A549 (cell line): ENCODE measurements at regions not wholly inside any gene's neighbourhood (a gene's known extent, or its start where the extent isn't known, plus 50 kb on each side); places are given as distances from the start of the nearest gene placed in this dataset.
"Not testable (repeated sequence)": the region's sequence is repeated elsewhere in the genome, so short reads cannot be mapped to it uniquely, and the experiment has no call there.

Experiments
- ATAC-seq, 2 experiments: fragments of 200-7000 bp in 1 of 2; fragments of >200 bp in 1 of 2; cut with Nextera tagmentation in 1 of 2; cut with Tn5 transposase in 1 of 2; 3 replicates each; pipeline versions ENCODE4 v1.8.0 to v1.9.1; 2018 to 2020; ENCODE audit warnings: mild to moderate bottlenecking in 1 of 2, moderate library complexity in 1 of 2
- CTCF ChIA-PET: fragments of 300-600 bp; sonication (Branson Sonifier 250); formaldehyde crosslinking; extraction: SDS; loops from one replicate; lab custom pipeline; 2021; ENCODE audit warnings: antibody characterized with exemption, inconsistent platforms; lab: Yijun Ruan, JAX
- POLR2A ChIA-PET: fragments of 350-600 bp; formaldehyde crosslinking; extraction: SDS; loops from one replicate; lab custom pipeline; 2021; ENCODE audit warnings: antibody characterized with exemption, inconsistent platforms; lab: Yijun Ruan, JAX
- DNase-seq, 2 experiments: peaks; one replicate each; pipeline versions ENCODE4 v3.0.0 to v3.0.0-alpha.2; 2011 to 2016; ENCODE audit warnings: low read depth in 1 of 2, low spot score in 1 of 2
- FAIRE-seq: peaks from 2 replicates; lab custom pipeline; 2011; peaks lifted over from hg19 to GRCh38; lab: Jason Lieb, UNC
- H3K27ac ChIP-seq, 2 experiments: fragments of >200 bp; sonication (Bioruptor Twin); formaldehyde crosslinking; 3 replicates each; pipeline ENCODE4 v1.5.1; 2016 to 2017
- H3K4me1 ChIP-seq: fragments of >200 bp; sonication (Bioruptor Twin); formaldehyde crosslinking; 3 replicates; pipeline ENCODE4 v1.6.1; 2016
- H3K4me2 ChIP-seq: fragments of >200 bp; sonication (Bioruptor Twin); formaldehyde crosslinking; 3 replicates; pipeline ENCODE4 v1.6.1; 2016
- H3K4me3 ChIP-seq: fragments of >200 bp; sonication (Bioruptor Twin); formaldehyde crosslinking; 3 replicates; pipeline ENCODE4 v1.5.1; 2016
- H3K9me3 ChIP-seq: fragments of >200 bp; sonication (Bioruptor Twin); formaldehyde crosslinking; 3 replicates; pipeline ENCODE4 v1.6.1; 2016
- ATOH8 ChIP-seq: fragments of 250-450 bp; sonication (Bioruptor Pico); IDR thresholded peaks from 2 replicates; pipeline ENCODE4 v1.5.0; 2020; ENCODE audit warnings: low read depth, mild to moderate bottlenecking, moderate library complexity
- BHLHE40 ChIP-seq: IDR thresholded peaks from 2 replicates; pipeline ENCODE4 v1.6.1; 2012; ENCODE audit warnings: low read depth, low read length, inconsistent platforms
- CBX2 ChIP-seq: fragments of 200-600 bp; sonication (generic); IDR thresholded peaks from 2 replicates; pipeline ENCODE4 v1.6.1; 2016; ENCODE audit warnings: low read depth, mild to moderate bottlenecking, borderline replicate concordance
- CBX8 ChIP-seq: fragments of 200-600 bp; sonication (generic); IDR thresholded peaks from 2 replicates; pipeline ENCODE4 v1.6.1; 2016
- EP300 ChIP-seq, 2 experiments: fragments of >200 bp; sonication (Bioruptor Twin); formaldehyde crosslinking; IDR thresholded peaks; 2 replicates in 1 of 2; 3 replicates in 1 of 2; pipeline ENCODE4 v1.6.1; 2016 to 2017
- FOXS1 ChIP-seq: fragments of 250-450 bp; sonication (Bioruptor Pico); IDR thresholded peaks from 2 replicates; pipeline ENCODE4 v1.5.0; 2020; ENCODE audit warnings: mild to moderate bottlenecking, moderate library complexity
- GATA3 ChIP-seq: IDR thresholded peaks from 2 replicates; pipeline ENCODE4 v1.6.1; 2012; ENCODE audit warnings: borderline replicate concordance
- HEYL ChIP-seq: fragments of 250-450 bp; sonication (Bioruptor Pico); IDR thresholded peaks from 2 replicates; pipeline ENCODE4 v1.8.0; 2021; ENCODE audit warnings: mild to moderate bottlenecking, moderate library complexity
- HOXB5 ChIP-seq: fragments of 250-450 bp; sonication (Bioruptor Pico); IDR thresholded peaks from 2 replicates; pipeline ENCODE4 v1.5.0; 2020; ENCODE audit warnings: mild to moderate bottlenecking, moderate library complexity
- KDM5A ChIP-seq: fragments of 200-600 bp; sonication (generic); IDR thresholded peaks from 2 replicates; pipeline ENCODE4 v1.6.1; 2016; ENCODE audit warnings: antibody characterized with exemption, mild to moderate bottlenecking
- MAFK ChIP-seq: fragments of 450-650 bp; IDR thresholded peaks from 2 replicates; pipeline ENCODE4 v1.6.1; 2014; ENCODE audit not compliant: partially characterized antibody
- MYC ChIP-seq: IDR thresholded peaks from 2 replicates; pipeline ENCODE4 v1.6.1; 2012; ENCODE audit warnings: mild to moderate bottlenecking, inconsistent platforms, low read length, improper control_type of control experiment, borderline replicate concordance
- NFE2L2 ChIP-seq: fragments of 150-350 bp; conservative IDR thresholded peaks from 2 replicates; pipeline ENCODE4 v1.6.1; 2014; ENCODE audit warnings: low read length
- NPAS2 ChIP-seq: fragments of 250-450 bp; sonication (Bioruptor Pico); IDR thresholded peaks from 2 replicates; pipeline ENCODE4 v1.8.0; 2022; ENCODE audit warnings: mild to moderate bottlenecking, moderate library complexity, borderline replicate concordance
- NR3C1 ChIP-seq: fragments of >200 bp; sonication (Bioruptor Twin); formaldehyde crosslinking; IDR thresholded peaks from 3 replicates; pipeline ENCODE4 v1.6.1; 2017
- PHF8 ChIP-seq: fragments of 200-600 bp; sonication (generic); IDR thresholded peaks from 2 replicates; pipeline ENCODE4 v1.6.1; 2016; ENCODE audit warnings: low read depth, mild to moderate bottlenecking, antibody characterized with exemption, moderate library complexity, borderline replicate concordance
- RARB ChIP-seq: fragments of 250-450 bp; sonication (Bioruptor Pico); IDR thresholded peaks from 2 replicates; pipeline ENCODE4 v1.8.0; 2021; ENCODE audit warnings: mild to moderate bottlenecking, moderate library complexity
- RCOR1 ChIP-seq: fragments of 150-350 bp; IDR thresholded peaks from 2 replicates; pipeline ENCODE4 v1.6.1; 2014; ENCODE audit warnings: antibody characterized with exemption, low read length, low read depth
- ZC3H11A ChIP-seq: fragments of 450-650 bp; IDR thresholded peaks from 2 replicates; pipeline ENCODE4 v1.6.1; 2014; ENCODE audit warnings: antibody characterized with exemption, mild to moderate bottlenecking
- ZFP36 ChIP-seq: fragments of 450-650 bp; IDR thresholded peaks from 2 replicates; pipeline ENCODE4 v1.6.1; 2014; ENCODE audit warnings: borderline replicate concordance; ENCODE audit not compliant: partially characterized antibody
- ZSCAN20 ChIP-seq: fragments of 250-450 bp; sonication (Bioruptor Pico); IDR thresholded peaks from 2 replicates; pipeline ENCODE4 v1.8.0; 2022; ENCODE audit warnings: mild to moderate bottlenecking, moderate library complexity
- WGBS: methylation state at CpG from one replicate; pipeline ENCODE4 v1.1.6; 2017; ENCODE audit errors: missing lambda C conversion rate; 5-methylcytosine and 5-hydroxymethylcytosine counted together
- small RNA-seq, 6 experiments: library from RNA; depleted of rRNA; stranded (forward); fragments of <200 nt; gene quantifications; one replicate each; pipeline ENCODE3, GENCODE V24; 2012
- TF ChIP-seq, protein P1 (sequence below): fragments of 250-450 bp; sonication (Bioruptor Pico); IDR thresholded peaks from 2 replicates; pipeline ENCODE4 v1.5.0; 2021; ENCODE audit warnings: mild to moderate bottlenecking, moderate library complexity, borderline replicate concordance

- CTCF ChIA-PET = no interaction called here
- no peaks in the 10 kb centered on the region for H3K9me3 ChIP-seq
- H3K27ac ChIP-seq = peak overlapping the region; percentile 37 to 76; a peak in 5 of 6 replicates
- POLR2A ChIA-PET = no interaction called here
- TF ChIP-seq, protein P1, sequence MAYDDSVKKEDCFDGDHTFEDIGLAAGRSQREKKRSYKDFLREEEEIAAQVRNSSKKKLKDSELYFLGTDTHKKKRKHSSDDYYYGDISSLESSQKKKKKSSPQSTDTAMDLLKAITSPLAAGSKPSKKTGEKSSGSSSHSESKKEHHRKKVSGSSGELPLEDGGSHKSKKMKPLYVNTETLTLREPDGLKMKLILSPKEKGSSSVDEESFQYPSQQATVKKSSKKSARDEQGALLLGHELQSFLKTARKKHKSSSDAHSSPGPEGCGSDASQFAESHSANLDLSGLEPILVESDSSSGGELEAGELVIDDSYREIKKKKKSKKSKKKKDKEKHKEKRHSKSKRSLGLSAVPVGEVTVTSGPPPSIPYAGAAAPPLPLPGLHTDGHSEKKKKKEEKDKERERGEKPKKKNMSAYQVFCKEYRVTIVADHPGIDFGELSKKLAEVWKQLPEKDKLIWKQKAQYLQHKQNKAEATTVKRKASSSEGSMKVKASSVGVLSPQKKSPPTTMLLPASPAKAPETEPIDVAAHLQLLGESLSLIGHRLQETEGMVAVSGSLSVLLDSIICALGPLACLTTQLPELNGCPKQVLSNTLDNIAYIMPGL (CRISPR knock-in tag) = no peak
- TF ChIP-seq RARB (CRISPR knock-in tag) = no peak
- no peak for TF ChIP-seq CBX8
- no peak for TF ChIP-seq NPAS2 (CRISPR knock-in tag)
- no peak for TF ChIP-seq HOXB5 (CRISPR knock-in tag)
- no peak for TF ChIP-seq NFE2L2
- no peak for TF ChIP-seq BHLHE40
- TF ChIP-seq CBX2 = no peak
- no peak for TF ChIP-seq ZSCAN20 (CRISPR knock-in tag)
- no peak for TF ChIP-seq KDM5A
- no peak for TF ChIP-seq RCOR1
- no peak for TF ChIP-seq MYC
- TF ChIP-seq PHF8 = no peak
- no peak for TF ChIP-seq FOXS1 (CRISPR knock-in tag)
- no peak for TF ChIP-seq ZFP36
- TF ChIP-seq NR3C1 = no peak
- TF ChIP-seq GATA3 = no peak
- no peak for TF ChIP-seq ATOH8 (CRISPR knock-in tag)
- H3K4me3 ChIP-seq = no peak overlapping the region
- DNase-seq (no peak), ATAC-seq (0 out of 6 replicates have a peak, but pooled peaks of 1 of the 2 experiments have one; percentile 30), FAIRE-seq (peak; percentile 59)
- peak overlapping the region; percentile 10; the same call in 2 of the 3 replicates for H3K4me2 ChIP-seq
- H3K4me1 ChIP-seq = peaks cover 13% of the 10 kb centered on the region
These were observed 56.7 kb upstream of the LPAR1 start for GRCh38 chr9:111094958-111095357.

GRCh38 chr9:111094433-111094924 is 56.2 kb upstream of the LPAR1 start:
- Histone ChIP-seq H3K9me3 (no peaks in the 10 kb centered on the region), H3K4me2 (peak overlapping the region; percentile 10; the same call in 2 of the 3 replicates), H3K4me1 (peaks cover 13% of the 10 kb centered on the region), H3K4me3 (no peak overlapping the region)
- 25% methylated on average over 2 of the region's 2 CpGs for whole genome bisulfite sequencing
- ATAC-seq (peak; percentile 68 to 84; a peak in 4 of 6 replicates), DNase-seq (peak; percentile 8 to 47)
- CTCF ChIA-PET = no interaction called here
- 0 out of 2 replicates have a peak, but pooled peaks have one; percentile 16 for TF ChIP-seq NFE2L2
- no peak for TF ChIP-seq CBX2
- TF ChIP-seq ZC3H11A = no peak
- TF ChIP-seq EP300 (IDR thresholded peaks at IDR 0.05) = no peak
- TF ChIP-seq HEYL (CRISPR knock-in tag) = no peak
- TF ChIP-seq MAFK = peak; percentile 26
- TF ChIP-seq RARB (CRISPR knock-in tag) = no peak
- TF ChIP-seq, all 56 proteins: peak for 2
- POLR2A ChIA-PET = no interaction called here
- H3K27ac ChIP-seq = peak overlapping the region; percentile 37 to 76; a peak in 5 of 6 replicates
- no peak for FAIRE-seq

DNA sequence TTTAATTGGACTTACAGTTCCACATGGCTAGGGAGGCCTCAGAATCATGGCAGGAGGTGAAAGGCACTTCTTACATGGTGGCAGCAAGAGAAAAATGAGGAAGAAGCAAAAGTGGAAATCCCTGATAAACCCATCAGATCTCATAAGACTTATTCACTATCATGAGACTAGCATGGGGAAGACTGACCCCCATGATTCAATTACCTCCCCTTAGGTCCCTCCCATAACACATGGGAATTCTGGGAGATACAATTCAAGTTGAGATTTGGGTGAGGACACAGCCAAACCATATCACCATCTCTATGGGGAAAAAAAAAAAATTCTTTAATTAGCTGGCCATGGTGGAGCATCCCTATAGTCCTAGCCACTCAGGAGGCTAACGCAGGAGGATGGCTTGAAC is 53.9 kb upstream of the LPAR1 start:
- DNase-seq, POLR2A ChIA-PET, ATAC-seq, H3K9me3 ChIP-seq, FAIRE-seq, H3K27ac ChIP-seq, H3K4me3 ChIP-seq, H3K4me2 ChIP-seq: not testable (repeated sequence)
- CTCF ChIA-PET = interaction anchor here (0.8 kb wide), 1 partner anchor 631 kb away, joined by 3 read pairs; no protein-coding TSS in a partner anchor
- H3K4me1 ChIP-seq = peaks cover 13% of the 10 kb centered on the region
- WGBS = 95% methylated on average over 1 of the region's 1 CpG

Small RNAs in the stretch of these regions (small RNA-seq; reads per million reads assigned to genes)
- 0 reads per million in 6 experiments for gene MIR7702
- gene RNY4P18 = 0 to 3.5 (median 0.12) reads per million in 6 experiments
